Stimulated activated CD4-positive, alpha-beta T cell treated with anti-CD3 and anti-CD28 coated beads, Interleukin-4, amount 100 ng/mL, for 48 hours (primary cell): ENCODE measurements at regions not wholly inside any gene's neighbourhood (a gene's known extent, or its start where the extent isn't known, plus 50 kb on each side); places are given as distances from the start of the nearest gene placed in this dataset.

Source experiments
- DNase-seq, 2 donors: peaks; one replicate each; pipeline ENCODE4 v3.0.0-alpha.2; 2020; ENCODE audit warnings: low read depth in 2 of 2

DNA sequence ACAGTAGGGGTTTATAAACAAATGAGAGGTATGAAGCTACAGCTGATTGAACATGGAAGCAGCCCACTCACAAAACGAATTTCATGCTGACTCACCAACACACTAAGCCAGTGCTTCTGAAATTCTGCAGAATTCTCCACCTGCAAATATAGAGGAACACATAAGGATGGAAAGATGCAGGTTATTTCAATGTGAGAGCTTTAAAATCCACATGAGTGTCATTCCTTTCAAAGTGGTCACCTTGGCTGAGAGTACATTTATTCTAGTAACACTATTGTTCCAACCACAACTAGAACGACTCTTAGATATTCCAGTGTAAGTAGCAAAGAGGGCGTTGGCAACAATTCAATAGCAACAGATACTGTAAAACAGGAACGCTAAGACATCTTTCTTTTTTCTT lies 189.9 kb upstream of the TSC22D2 start:
- no peak for DNase-seq

DNA sequence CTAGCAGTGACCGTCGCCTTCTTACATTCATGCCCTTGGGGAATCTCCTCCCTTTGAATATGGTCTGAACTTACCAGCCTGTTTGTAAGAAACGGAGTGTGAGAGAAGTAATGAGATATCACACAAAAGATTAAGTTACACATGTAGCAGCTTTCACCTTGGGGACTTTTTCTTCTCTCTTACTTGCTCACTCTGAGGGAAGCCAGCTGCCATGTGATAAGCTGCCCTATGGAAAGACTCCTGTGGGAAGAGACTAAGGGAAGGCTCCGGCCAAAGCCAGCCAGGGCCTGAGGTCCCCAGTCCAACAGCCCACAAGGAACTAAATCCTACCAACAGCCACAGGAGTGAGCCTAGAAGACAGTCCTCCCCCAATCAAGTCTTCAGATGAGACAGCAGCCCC lies 190.4 kb upstream of the TSC22D2 start:
- DNase-seq = no peak

GRCh38 chr3:150216866-150217600 lies 191.1 kb upstream of the TSC22D2 start:
- no peak for DNase-seq

GRCh38 chr3:150216041-150216811 lies 191.9 kb upstream of the TSC22D2 start:
- no peak for DNase-seq

- DNase-seq = no peak
Observed at GRCh38 chr3:150215616-150216015, 192.5 kb upstream of the TSC22D2 start.

- no peak for DNase-seq
Observed at GRCh38 chr3:150213577-150213976, 194.5 kb upstream of the TSC22D2 start.

DNA sequence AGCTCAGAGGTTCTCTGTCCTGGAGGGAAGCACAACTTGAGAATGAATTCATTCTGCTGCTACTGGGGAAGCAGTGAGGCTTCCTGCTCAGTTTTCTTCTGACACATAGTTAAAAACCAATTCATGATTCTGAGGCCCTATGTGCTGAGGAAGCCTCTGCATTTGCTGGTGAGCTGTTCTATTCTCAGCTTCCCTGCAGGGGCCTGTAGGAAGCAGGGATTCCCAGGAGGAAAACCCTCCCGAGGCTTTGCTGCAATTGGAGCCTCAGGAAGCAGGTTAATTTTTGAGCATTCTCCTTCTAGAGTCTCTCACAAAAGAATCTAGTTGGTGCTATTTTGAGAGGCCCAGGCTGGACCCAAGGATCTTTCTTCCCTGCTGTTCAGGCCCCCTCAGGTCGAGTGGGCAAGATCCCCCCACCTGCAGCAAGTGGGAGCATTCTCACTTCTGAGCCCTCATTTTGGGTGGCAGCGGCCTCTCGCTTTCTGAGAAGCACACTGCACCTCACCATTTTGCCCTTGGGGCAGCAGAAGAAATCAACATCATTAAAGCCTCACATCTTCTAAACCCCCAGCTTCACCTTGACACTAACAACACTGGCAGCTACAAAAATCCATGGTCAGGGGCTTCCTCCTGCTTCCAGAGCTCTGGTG lies 197.5 kb upstream of the TSC22D2 start:
- no peak for DNase-seq

DNA sequence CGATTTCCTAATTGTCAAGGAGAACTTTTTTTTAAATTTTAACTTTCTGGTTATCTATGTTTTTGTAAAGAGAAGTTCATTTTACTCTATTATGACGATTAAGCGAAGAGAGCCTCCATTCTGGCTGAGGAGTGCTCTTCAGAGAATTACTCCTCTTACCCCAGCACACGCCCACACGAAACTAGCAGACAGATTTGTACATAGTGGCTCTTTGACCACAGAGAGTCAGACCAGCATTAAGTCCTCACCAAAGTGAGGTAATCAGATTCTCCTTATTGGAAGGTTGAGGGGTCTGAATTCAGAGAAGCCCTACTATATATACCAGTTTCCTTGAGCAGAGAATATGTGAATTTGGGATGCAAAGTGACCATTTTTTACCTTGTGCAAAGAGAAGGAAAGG lies 204.8 kb upstream of the TSC22D2 start:
- DNase-seq = no peak

DNA sequence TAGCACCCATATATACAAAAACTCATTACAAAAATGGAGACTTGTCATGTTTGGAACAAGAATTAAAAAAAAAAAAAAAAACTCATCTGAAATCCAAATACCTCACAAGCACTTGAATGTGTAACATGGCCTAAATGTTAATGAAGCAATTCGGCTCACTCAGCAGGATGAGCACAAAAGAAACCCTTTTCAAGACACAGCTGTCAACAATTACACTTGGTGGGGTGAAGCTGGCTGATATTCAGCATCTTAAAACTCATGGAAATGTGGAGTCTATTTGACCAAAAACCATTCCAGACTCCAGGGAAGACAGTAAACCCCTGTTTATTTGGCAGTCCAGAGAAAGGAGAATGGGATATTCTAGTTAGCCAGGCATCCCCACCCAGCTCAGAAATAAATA lies 205.4 kb upstream of the TSC22D2 start:
- no peak for DNase-seq

GRCh38 chr3:150194957-150195356 lies 213.1 kb upstream of the TSC22D2 start:
- no peak for DNase-seq

DNA sequence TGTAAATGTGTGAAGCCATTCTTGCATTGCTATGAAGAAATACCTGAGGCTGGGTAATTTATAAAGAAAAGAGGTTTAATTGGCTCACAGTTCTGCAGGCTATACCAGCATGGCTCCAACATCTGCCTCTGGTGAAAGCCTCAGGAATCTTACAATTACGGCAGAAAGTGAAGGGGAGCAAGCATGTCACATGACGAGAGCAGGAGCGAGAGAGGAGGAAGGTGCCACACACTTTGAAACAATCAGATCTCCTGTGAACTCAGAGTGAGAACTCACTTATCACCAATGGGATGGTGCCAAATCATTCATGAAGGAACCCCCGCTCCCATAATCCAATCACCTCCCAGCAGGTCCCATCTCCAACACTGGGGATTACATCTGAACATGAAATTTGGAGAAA lies 213.6 kb upstream of the TSC22D2 start:
- DNase-seq = no peak

DNA sequence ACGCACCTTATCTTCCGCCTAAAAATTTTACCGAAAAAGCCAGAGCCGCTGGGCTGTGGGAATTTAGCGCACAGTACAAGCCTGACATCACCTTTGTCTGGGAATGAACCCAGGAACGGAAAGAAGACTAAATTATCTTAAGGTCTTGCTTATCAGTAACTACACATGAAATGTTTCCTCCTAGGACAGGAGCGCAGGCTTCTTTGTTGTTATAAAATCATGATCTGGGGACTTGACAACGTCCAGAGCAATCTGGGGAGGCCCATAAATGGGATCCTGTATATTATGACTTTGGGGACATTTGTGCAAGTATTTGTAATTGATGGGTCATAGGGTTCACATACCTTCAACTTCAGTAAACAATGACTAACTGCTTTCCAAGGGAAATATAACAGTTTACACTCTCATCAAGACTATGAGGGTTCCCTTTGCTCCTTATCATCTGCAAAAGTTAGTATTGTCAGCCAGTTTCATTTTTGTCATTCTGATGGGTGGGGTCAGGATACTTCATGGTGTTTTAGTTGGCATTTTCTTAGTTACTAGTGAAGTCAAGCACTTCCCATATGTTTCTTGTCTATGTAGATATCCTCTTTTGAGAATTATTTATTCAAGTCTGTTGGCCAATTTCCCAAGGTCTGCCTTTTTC lies 213.9 kb upstream of the PFN2 start:
- DNase-seq = no peak

DNA sequence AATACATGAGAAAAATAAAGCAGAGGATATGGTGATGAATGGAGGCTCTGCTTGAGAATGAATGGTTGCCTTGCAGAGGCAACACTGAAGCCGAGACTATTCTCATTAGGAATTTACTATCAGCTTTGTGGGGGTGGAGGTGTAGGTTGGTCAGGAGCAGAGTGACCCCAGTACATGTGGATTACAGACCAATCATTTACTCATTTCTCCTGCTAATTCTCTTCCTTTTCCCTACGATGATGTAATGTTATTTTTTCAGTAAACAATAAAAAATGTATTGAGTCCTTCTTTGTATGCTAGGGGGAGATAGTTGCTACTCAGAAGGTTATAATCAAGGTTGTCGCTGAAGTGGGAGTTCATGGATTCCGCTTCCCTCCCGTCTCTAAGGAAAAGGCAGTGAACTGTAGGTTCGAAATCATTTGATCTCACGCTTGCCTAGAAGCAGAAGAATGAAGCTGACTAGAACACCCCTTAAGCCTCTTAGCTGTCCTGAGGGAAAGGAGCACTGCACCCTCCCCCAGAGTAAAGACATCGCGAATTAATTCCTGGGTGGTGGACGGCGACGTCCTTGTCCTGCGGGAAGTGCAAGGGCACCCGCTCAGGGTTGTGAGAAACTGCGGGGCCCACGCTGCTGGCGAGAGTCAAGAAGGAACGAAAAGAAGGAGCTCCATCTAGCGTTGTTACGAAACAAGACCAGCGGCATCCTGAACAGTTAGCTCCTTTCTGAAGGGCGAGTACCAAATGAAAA lies 213.2 kb upstream of the PFN2 start:
- DNase-seq = peak; percentile 19 to 23

DNA sequence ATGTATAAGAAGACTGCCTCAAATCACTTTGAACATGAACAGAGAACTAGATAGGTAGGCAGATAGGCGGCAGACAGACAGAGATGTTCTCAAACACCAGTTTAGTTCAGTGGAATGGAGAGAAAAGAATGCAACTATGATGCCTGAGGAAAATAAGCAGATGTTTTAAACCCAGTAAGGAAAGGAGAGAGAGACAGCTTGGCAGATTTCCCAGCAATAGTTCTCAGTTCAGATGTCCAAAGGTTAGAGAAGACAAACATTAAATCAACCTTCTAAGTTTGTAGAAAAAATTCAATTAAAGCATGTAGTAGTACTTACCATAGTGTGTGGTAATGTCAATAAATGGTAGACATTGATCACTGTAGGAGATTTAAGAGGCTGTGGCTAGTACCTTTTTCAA lies 209.6 kb upstream of the PFN2 start:
- no peak for DNase-seq

DNA sequence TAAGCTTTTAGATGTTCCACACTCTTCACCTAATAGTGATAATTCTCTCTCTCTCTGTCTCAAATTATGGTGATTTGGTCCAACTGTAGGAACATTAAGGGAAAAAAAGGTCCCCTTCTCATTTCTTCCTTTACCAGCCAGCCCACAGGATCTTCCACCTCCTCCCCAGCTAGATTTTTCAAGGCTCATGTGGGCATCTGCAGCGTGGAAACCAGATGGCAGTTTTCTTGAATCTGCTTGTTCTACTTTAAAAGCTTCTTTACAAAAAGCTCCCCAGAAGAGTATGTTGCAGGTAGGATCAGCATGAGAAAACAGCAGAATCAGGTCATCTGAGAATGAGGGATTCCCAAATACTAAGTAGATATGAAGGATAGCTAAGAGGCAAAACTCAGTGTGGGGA lies 208.6 kb upstream of the PFN2 start:
- no peak for DNase-seq

GRCh38 chr3:150177673-150178381 lies 207.1 kb upstream of the PFN2 start:
- DNase-seq = no peak

DNA sequence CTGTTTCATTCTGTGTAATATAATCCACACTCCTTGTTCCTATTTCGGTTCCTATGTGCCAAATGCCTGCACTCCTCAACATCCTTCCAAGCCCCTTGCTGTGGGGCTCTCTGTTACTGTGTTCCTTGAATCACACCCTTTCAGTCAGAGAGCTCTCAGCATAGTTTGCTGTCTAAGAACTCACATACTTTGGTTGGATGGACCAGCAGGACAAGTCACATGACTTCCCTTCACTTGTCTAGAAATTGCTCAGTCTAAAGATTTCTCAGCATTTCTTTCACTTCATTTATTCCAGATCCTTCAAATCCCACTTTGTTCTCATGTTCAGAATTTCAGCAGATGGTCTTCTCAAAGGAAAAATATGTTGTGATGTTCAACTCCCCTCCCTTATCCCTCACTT lies 203.5 kb upstream of the PFN2 start:
- no peak for DNase-seq

DNA sequence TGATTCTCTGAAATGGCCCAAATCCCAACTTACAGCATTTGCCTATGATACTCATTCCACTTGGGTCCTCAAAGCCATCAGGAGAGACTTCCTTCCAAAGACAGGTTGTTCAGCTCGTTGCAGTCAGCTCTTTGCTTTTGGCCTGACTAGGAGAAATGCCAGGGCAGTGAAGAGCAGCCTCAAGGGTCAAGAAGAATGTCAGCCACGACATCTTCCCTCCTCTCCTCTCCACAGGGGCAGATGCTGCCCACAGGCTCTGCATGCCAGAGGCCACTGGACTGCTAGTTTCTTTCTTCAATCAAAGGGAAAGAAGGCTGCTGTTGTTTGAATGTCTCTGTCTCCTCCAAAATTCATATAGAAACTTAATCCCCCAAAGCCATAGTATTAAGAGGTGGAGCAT lies 201.7 kb upstream of the PFN2 start:
- no peak for DNase-seq

GRCh38 chr3:150170852-150171520 lies 200.3 kb upstream of the PFN2 start:
- no peak for DNase-seq

DNA sequence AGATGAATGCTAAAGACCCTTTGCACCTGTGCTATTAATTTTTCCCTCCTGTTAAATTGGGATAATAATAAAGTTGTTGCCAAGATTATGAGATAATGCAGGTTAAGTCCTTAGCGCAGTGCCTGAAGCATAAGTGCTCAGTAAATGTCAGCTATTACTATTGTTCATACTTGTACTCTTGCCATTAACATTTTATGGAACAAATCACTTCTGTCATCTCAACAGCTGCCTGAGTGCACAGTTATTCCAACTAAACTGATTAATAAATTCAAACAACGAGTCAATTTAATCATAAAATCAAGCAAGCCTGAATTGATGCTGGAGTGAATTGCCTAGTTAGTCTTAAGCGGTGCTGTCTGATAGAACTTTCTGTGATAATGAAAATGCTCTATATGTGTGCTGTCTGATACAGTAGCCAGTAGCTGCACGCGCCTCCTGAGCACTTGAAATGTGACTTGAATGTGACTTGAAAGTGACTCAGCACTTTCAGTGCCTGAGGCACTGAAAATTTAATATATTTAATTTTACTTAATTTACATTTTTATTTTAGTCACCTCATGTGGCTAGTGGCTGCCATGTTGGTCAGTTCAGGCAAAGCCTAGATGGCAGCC lies 198.7 kb upstream of the PFN2 start:
- no peak for DNase-seq
